Panc1 (cell line): ENCODE measurements at regions not wholly inside any gene's neighbourhood (a gene's known extent, or its start where the extent isn't known, plus 50 kb on each side); places are given as distances from the start of the nearest gene placed in this dataset.

Experiments
- ATAC-seq: fragments of 200-7000 bp; cut with Tn5 transposase; 2 replicates; pipeline ENCODE4 v1.9.1; 2020; ENCODE audit warnings: mild to moderate bottlenecking, moderate library complexity
- BruUV-seq: library from RNA; stranded (reverse); fragments of 400-500 nt; replicated peaks from 2 replicates; lab custom pipeline; 2021; lab: Mats Ljungman, UMichigan
- CTCF ChIA-PET: fragments of 300-600 bp; sonication (Branson Sonifier 250); formaldehyde crosslinking; loops from one replicate; lab custom pipeline; 2022; ENCODE audit warnings: antibody characterized with exemption; lab: Charles Lee
- POLR2A ChIA-PET: fragments of 300-600 bp; sonication (Branson Sonifier 250); formaldehyde crosslinking; loops from one replicate; lab custom pipeline; 2022; ENCODE audit warnings: antibody characterized with exemption; lab: Charles Lee
- DNase-seq: peaks from one replicate; pipeline ENCODE4 v3.0.0-alpha.2; 2010; ENCODE audit warnings: low read depth, low spot score
- H3K27ac ChIP-seq: 2 replicates; pipeline ENCODE4 v1.5.1; 2011; ENCODE audit warnings: mild to moderate bottlenecking, low read length, inconsistent platforms
- H3K27me3 ChIP-seq: fragments of 200-500 bp; sonication (Bioruptor generic); 2 replicates; pipeline ENCODE4 v1.6.0; 2014; ENCODE audit warnings: low read length, inconsistent platforms; ENCODE audit not compliant: control insufficient read depth, insufficient read depth
- H3K36me3 ChIP-seq: fragments of 200-500 bp; sonication (Bioruptor generic); 2 replicates; pipeline ENCODE4 v1.5.1; 2014; ENCODE audit warnings: inconsistent platforms, mild to moderate bottlenecking, low read length, moderate library complexity; ENCODE audit not compliant: control insufficient read depth, insufficient read depth
- H3K4me1 ChIP-seq: 2 replicates; pipeline ENCODE4 v1.5.1; 2011; ENCODE audit warnings: inconsistent platforms, mild to moderate bottlenecking, low read length, moderate library complexity; ENCODE audit not compliant: control insufficient read depth, insufficient read depth
- H3K4me3 ChIP-seq, 2 experiments: 2 replicates each; pipeline ENCODE4 v1.5.1; 2011 to 2012; ENCODE audit warnings: low read depth in 2 of 2, low read length in 2 of 2, mild to moderate bottlenecking in 2 of 2, inconsistent platforms in 1 of 2, moderate library complexity in 1 of 2
- H3K9me3 ChIP-seq: fragments of 200-500 bp; sonication (Bioruptor generic); 2 replicates; pipeline ENCODE4 v1.5.1; 2014; ENCODE audit warnings: low read depth, mild to moderate bottlenecking, inconsistent platforms, low read length, moderate library complexity; ENCODE audit not compliant: control insufficient read depth, insufficient read depth
- CTCF ChIP-seq: fragments of 450-650 bp; IDR thresholded peaks from 2 replicates; pipeline ENCODE4 v1.5.1; 2017; ENCODE audit warnings: mild to moderate bottlenecking
- POLR2AphosphoS5 ChIP-seq: IDR thresholded peaks from 2 replicates; pipeline ENCODE4 v1.6.1; 2012; ENCODE audit warnings: mild to moderate bottlenecking, low read depth, low read length, moderate library complexity
- REST ChIP-seq, 2 experiments: IDR thresholded peaks; 2 replicates each; pipeline ENCODE4 v1.6.1; 2011 to 2012; ENCODE audit warnings: low read depth in 2 of 2, control low read depth in 1 of 2, low read length in 1 of 2, mild to moderate bottlenecking in 1 of 2, moderate library complexity in 1 of 2; ENCODE audit not compliant: insufficient read depth in 1 of 2
- SIN3A ChIP-seq: IDR thresholded peaks from 2 replicates; pipeline ENCODE4 v1.6.1; 2012; ENCODE audit warnings: low read depth, mild to moderate bottlenecking, low read length, moderate library complexity, borderline replicate concordance; ENCODE audit not compliant: insufficient read depth
- TCF7L2 ChIP-seq: IDR thresholded peaks from 2 replicates; pipeline ENCODE4 v1.6.1; 2011; ENCODE audit warnings: mild to moderate bottlenecking, low read depth, low read length, inconsistent platforms
- in situ Hi-C: cut with HindIII; loops from 2 replicates; pipeline ENCODE4 v1.10.0; 2016; ENCODE audit warnings: low sequenced_read_pairs, low pct_unique_long_range_greater_than_20kb
- intact Hi-C: fragments of 100-400 bp; cut with micrococcal nuclease; formaldehyde crosslinking; loops from one replicate; pipeline ENCODE4 v1.10.0; 2022; ENCODE audit not compliant: unreplicated experiment

- CTCF ChIA-PET, result no interaction called here
- no TSS peak for BruUV-seq
These were observed 94.7 kb upstream of the NUDT6 start for GRCh38 chr4:123017078-123017477.

GRCh38 chr4:123017636-123018395 lies 95.4 kb upstream of the NUDT6 start:
- TF ChIP-seq REST (IDR thresholded peaks at IDR 0.05; ENCODE audit: insufficient read depth in 1 of 2, low read depth in 2 of 2, low read length in 1 of 2) (no peak), SIN3A (no peak), CTCF (no peak), POLR2AphosphoS5 (no peak), TCF7L2 (no peak)
- Histone ChIP-seq H3K27me3 (no peaks in the 10 kb centered on the region), H3K27ac (no peak overlapping the region), H3K36me3 (no peaks in the 10 kb centered on the region), H3K9me3 (no peaks in the 10 kb centered on the region), H3K4me1 (no peaks in the 10 kb centered on the region), H3K4me3 (no peak overlapping the region)
- ChIA-PET POLR2A (no interaction called here), CTCF (no interaction called here)
- no peak for ATAC-seq
- no peak for DNase-seq
- in situ Hi-C loops, result no loop called here
- intact Hi-C loops, result no loop called here
- no TSS peak for BruUV-seq

More at GRCh38 chr4:123017078-123017477, 94.7 kb upstream of the NUDT6 start:
- Histone ChIP-seq H3K27me3 (no peaks in the 10 kb centered on the region), H3K9me3 (no peaks in the 10 kb centered on the region), H3K36me3 (no peaks in the 10 kb centered on the region), H3K4me3 (no peak overlapping the region), H3K4me1 (no peaks in the 10 kb centered on the region), H3K27ac (no peak overlapping the region)
- no peak for DNase-seq
- ATAC-seq, result no peak
- POLR2A ChIA-PET, result no interaction called here
- no peak for TF ChIP-seq SIN3A
- TF ChIP-seq POLR2AphosphoS5, result no peak
- TF ChIP-seq REST (IDR thresholded peaks at IDR 0.05; ENCODE audit: insufficient read depth in 1 of 2, low read depth in 2 of 2, low read length in 1 of 2), result no peak
- TF ChIP-seq TCF7L2, result no peak
- no peak for TF ChIP-seq CTCF
- intact Hi-C loops (no loop called here), in situ Hi-C loops (no loop called here)
